Lower lobe of right lung (tissue), 2 donors: ENCODE measurements at regions not wholly inside any gene's neighbourhood (a gene's known extent, or its start where the extent isn't known, plus 50 kb on each side); places are given as distances from the start of the nearest gene placed in this dataset.
"Not testable (repeated sequence)": the region's sequence is repeated elsewhere in the genome, so short reads cannot be mapped to it uniquely, and the experiment has no call there.

Source experiments
- ATAC-seq, 2 donors: fragments of 200-7000 bp; cut with Tn5 transposase; one replicate each; pipeline ENCODE4 v1.9.1; 2020 to 2022; ENCODE audit warnings: mild to moderate bottlenecking in 2 of 2, moderate library complexity in 2 of 2
- DNase-seq: peaks from one replicate; pipeline ENCODE4 v3.0.0-alpha.2; 2020
- H3K27ac ChIP-seq: fragments of 200-600 bp; one replicate; pipeline ENCODE4 v1.8.0; 2022
- H3K27me3 ChIP-seq: fragments of 200-600 bp; one replicate; pipeline ENCODE4 v1.8.0; 2022; ENCODE audit warnings: low read depth
- H3K36me3 ChIP-seq: fragments of 200-600 bp; one replicate; pipeline ENCODE4 v1.8.0; 2022; ENCODE audit warnings: mild to moderate bottlenecking
- H3K4me1 ChIP-seq: fragments of 200-600 bp; one replicate; pipeline ENCODE4 v1.8.0; 2022
- H3K4me3 ChIP-seq: fragments of 200-600 bp; one replicate; pipeline ENCODE4 v1.8.0; 2022; ENCODE audit warnings: mild to moderate bottlenecking
- H3K9me3 ChIP-seq: fragments of 200-600 bp; one replicate; pipeline ENCODE4 v1.8.0; 2022
- CTCF ChIP-seq: fragments of 200-600 bp; IDR thresholded peaks from one replicate; pipeline ENCODE4 v1.8.0; 2022; ENCODE audit warnings: antibody characterized with exemption, mild to moderate bottlenecking
- intact Hi-C: fragments of 100-400 bp; cut with DNase I; formaldehyde crosslinking; loops from one replicate; pipeline ENCODE4 v1.11.0; 2022
- donor health status: DM: no; HTN: yes; CAD: no; lungs with severe emphysema.

GRCh38 chr6:134662077-134662700 lies 287.7 kb downstream of the ALDH8A1 start:
- Histone ChIP-seq H3K27me3 (no peaks in the 10 kb centered on the region), H3K36me3 (no peaks in the 10 kb centered on the region), H3K4me3 (no peak overlapping the region), H3K9me3 (no peaks in the 10 kb centered on the region), H3K4me1 (no peaks in the 10 kb centered on the region), H3K27ac (no peak overlapping the region)
- DNase-seq (no peak), ATAC-seq (no peak)
- intact Hi-C loops: no loop called here
- TF ChIP-seq CTCF: no peak

- ATAC-seq, DNase-seq, H3K27me3 ChIP-seq, H3K4me3 ChIP-seq, H3K27ac ChIP-seq, H3K4me1 ChIP-seq, intact Hi-C loops, H3K36me3 ChIP-seq, H3K9me3 ChIP-seq: not testable (repeated sequence)
Measured at GRCh38 chr6:134659885-134660284, 290.0 kb downstream of the ALDH8A1 start.

- no peaks in the 10 kb centered on the region for H3K4me1 ChIP-seq
Measured at GRCh38 chr6:134658596-134658995, 291.3 kb downstream of the ALDH8A1 start.

GRCh38 chr6:134657751-134658527 lies 292.0 kb downstream of the ALDH8A1 start:
- Histone ChIP-seq H3K9me3 (no peaks in the 10 kb centered on the region), H3K27ac (no peak overlapping the region), H3K36me3 (no peaks in the 10 kb centered on the region), H3K27me3 (no peaks in the 10 kb centered on the region), H3K4me3 (no peak overlapping the region), H3K4me1 (no peaks in the 10 kb centered on the region)
- TF ChIP-seq CTCF: no peak
- no peak for DNase-seq
- intact Hi-C loops: no loop called here
- no peak for ATAC-seq

More at GRCh38 chr6:134658596-134658995, 291.3 kb downstream of the ALDH8A1 start:
- no peak overlapping the region for H3K4me3 ChIP-seq
- H3K36me3 ChIP-seq: no peaks in the 10 kb centered on the region
- H3K9me3 ChIP-seq: no peaks in the 10 kb centered on the region
- no peak for DNase-seq
- no peaks in the 10 kb centered on the region for H3K27me3 ChIP-seq
- H3K27ac ChIP-seq: no peak overlapping the region
- no peak for TF ChIP-seq CTCF
- intact Hi-C loops: no loop called here
- no peak for ATAC-seq

GRCh38 chr6:134657343-134657742 lies 292.6 kb downstream of the ALDH8A1 start:
- intact Hi-C loops: no loop called here
- ATAC-seq: no peak

More at GRCh38 chr6:134657343-134657742, 292.6 kb downstream of the ALDH8A1 start:
- no peaks in the 10 kb centered on the region for H3K4me1 ChIP-seq
- TF ChIP-seq CTCF: no peak
- no peaks in the 10 kb centered on the region for H3K27me3 ChIP-seq
- H3K36me3 ChIP-seq: no peaks in the 10 kb centered on the region
- no peak for DNase-seq
- no peak overlapping the region for H3K4me3 ChIP-seq
- H3K9me3 ChIP-seq: no peaks in the 10 kb centered on the region
- H3K27ac ChIP-seq: no peak overlapping the region
